ENCODE measurements at regions not wholly inside any gene's neighbourhood (a gene's known extent, or its start where the extent isn't known, plus 50 kb on each side); places are given as distances from the start of the nearest gene placed in this dataset.

GRCh38 chr3:98961161-98962155 is 60.0 kb upstream of the DCBLD2 start:
- H3K36me3 Mint-ChIP-seq (ENCODE audit: low read depth, unreplicated experiment) = no peaks in the 10 kb centered on the region
- Histone ChIP-seq H3K27me3 (ENCODE audit: insufficient read depth, low read length) (no peaks in the 10 kb centered on the region), H3K9ac (ENCODE audit: low read length) (peak overlapping the region; percentile 94), H3K79me2 (ENCODE audit: insufficient read depth, low read length) (peaks cover 23% of the 10 kb centered on the region), H3K36me3 (ENCODE audit: insufficient read depth, low read length) (no peaks in the 10 kb centered on the region), H3K4me2 (ENCODE audit: low read length) (peak overlapping the region; percentile 83), H3K4me1 (ENCODE audit: insufficient read depth, low read length) (peaks cover 43% of the 10 kb centered on the region), H3K9me3 (ENCODE audit: insufficient read depth, low read depth, low read length) (no peaks in the 10 kb centered on the region), H2AFZ (ENCODE audit: low read depth, low read length) (no peak overlapping the region), H4K20me1 (ENCODE audit: insufficient read depth, low read length) (no peaks in the 10 kb centered on the region), H3K4me3 (ENCODE audit: insufficient read depth, low read depth, low read length) (peak overlapping the region; percentile 48), H3K27ac (ENCODE audit: low read depth, low read length) (peak overlapping the region; percentile 100)
- H3K27ac Mint-ChIP-seq (ENCODE audit: unreplicated experiment) = no peak overlapping the region
- FAIRE-seq (peak; percentile 71), DNase-seq (ENCODE audit: low read depth) (peak; percentile 86)
- H3K4me3 Mint-ChIP-seq (ENCODE audit: unreplicated experiment) = no peak overlapping the region
- no peaks in the 10 kb centered on the region for H3K9me3 Mint-ChIP-seq (ENCODE audit: unreplicated experiment)
- H3K4me1 Mint-ChIP-seq (ENCODE audit: low read depth, unreplicated experiment) = peaks cover 44% of the 10 kb centered on the region
- no peak for TF ChIP-seq EZH2 (IDR thresholded peaks at IDR 0.05; ENCODE audit: insufficient read depth, low read length)
- no peak for TF ChIP-seq CTCF (IDR thresholded peaks at IDR 0.05; ENCODE audit: insufficient read depth, low read depth, low read length)
- no peaks in the 10 kb centered on the region for H3K27me3 Mint-ChIP-seq (ENCODE audit: low read depth, unreplicated experiment)

GRCh38 chr3:98957681-98958080 is 56.2 kb upstream of the DCBLD2 start:
- Mint-ChIP-seq H3K4me3 (ENCODE audit: unreplicated experiment) (no peak overlapping the region), H3K36me3 (ENCODE audit: low read depth, unreplicated experiment) (no peaks in the 10 kb centered on the region), H3K9me3 (ENCODE audit: unreplicated experiment) (peaks cover 7% of the 10 kb centered on the region), H3K4me1 (ENCODE audit: low read depth, unreplicated experiment) (peaks cover 25% of the 10 kb centered on the region), H3K27ac (ENCODE audit: unreplicated experiment) (no peak overlapping the region), H3K27me3 (ENCODE audit: low read depth, unreplicated experiment) (no peaks in the 10 kb centered on the region)
- no peaks in the 10 kb centered on the region for H3K27me3 ChIP-seq (ENCODE audit: insufficient read depth, low read length)
- H3K79me2 ChIP-seq (ENCODE audit: insufficient read depth, low read length) = peaks cover 3% of the 10 kb centered on the region
- H3K9me3 ChIP-seq (ENCODE audit: insufficient read depth, low read depth, low read length) = no peaks in the 10 kb centered on the region
- FAIRE-seq (no peak), DNase-seq (ENCODE audit: low read depth) (no peak)
- H3K4me1 ChIP-seq (ENCODE audit: insufficient read depth, low read length) = peaks cover 28% of the 10 kb centered on the region
- no peak overlapping the region for H3K9ac ChIP-seq (ENCODE audit: low read length)
- no peaks in the 10 kb centered on the region for H4K20me1 ChIP-seq (ENCODE audit: insufficient read depth, low read length)
- TF ChIP-seq EZH2 (IDR thresholded peaks at IDR 0.05; ENCODE audit: insufficient read depth, low read length) = no peak
- TF ChIP-seq CTCF (IDR thresholded peaks at IDR 0.05; ENCODE audit: insufficient read depth, low read depth, low read length) = no peak
- H3K27ac ChIP-seq (ENCODE audit: low read depth, low read length) = no peak overlapping the region
- no peak overlapping the region for H3K4me2 ChIP-seq (ENCODE audit: low read length)
- no peak overlapping the region for H3K4me3 ChIP-seq (ENCODE audit: insufficient read depth, low read depth, low read length)
- no peaks in the 10 kb centered on the region for H3K36me3 ChIP-seq (ENCODE audit: insufficient read depth, low read length)
- no peak overlapping the region for H2AFZ ChIP-seq (ENCODE audit: low read depth, low read length)

- FAIRE-seq = no peak
- H4K20me1 ChIP-seq (ENCODE audit: insufficient read depth, low read length) = no peaks in the 10 kb centered on the region
- H3K4me2 ChIP-seq (ENCODE audit: low read length) = no peak overlapping the region
- H3K9ac ChIP-seq (ENCODE audit: low read length) = no peak overlapping the region
- H3K4me1 ChIP-seq (ENCODE audit: insufficient read depth, low read length) = peaks cover 16% of the 10 kb centered on the region
- H3K4me1 Mint-ChIP-seq (ENCODE audit: low read depth, unreplicated experiment) = peaks cover 23% of the 10 kb centered on the region
- H3K27ac Mint-ChIP-seq (ENCODE audit: unreplicated experiment) = no peak overlapping the region
- no peaks in the 10 kb centered on the region for H3K36me3 ChIP-seq (ENCODE audit: insufficient read depth, low read length)
- no peaks in the 10 kb centered on the region for H3K36me3 Mint-ChIP-seq (ENCODE audit: low read depth, unreplicated experiment)
- no peak overlapping the region for H3K4me3 Mint-ChIP-seq (ENCODE audit: unreplicated experiment)
- no peaks in the 10 kb centered on the region for H3K9me3 ChIP-seq (ENCODE audit: insufficient read depth, low read depth, low read length)
- no peak for TF ChIP-seq CTCF (IDR thresholded peaks at IDR 0.05; ENCODE audit: insufficient read depth, low read depth, low read length)
- TF ChIP-seq EZH2 (IDR thresholded peaks at IDR 0.05; ENCODE audit: insufficient read depth, low read length) = no peak
- H3K27me3 ChIP-seq (ENCODE audit: insufficient read depth, low read length) = no peaks in the 10 kb centered on the region
- peaks cover 3% of the 10 kb centered on the region for H3K79me2 ChIP-seq (ENCODE audit: insufficient read depth, low read length)
- no peak overlapping the region for H2AFZ ChIP-seq (ENCODE audit: low read depth, low read length)
- peaks cover 7% of the 10 kb centered on the region for H3K9me3 Mint-ChIP-seq (ENCODE audit: unreplicated experiment)
- no peak overlapping the region for H3K27ac ChIP-seq (ENCODE audit: low read depth, low read length)
- no peaks in the 10 kb centered on the region for H3K27me3 Mint-ChIP-seq (ENCODE audit: low read depth, unreplicated experiment)
- H3K4me3 ChIP-seq (ENCODE audit: insufficient read depth, low read depth, low read length) = no peak overlapping the region
- DNase-seq (ENCODE audit: low read depth) = no peak
Observed at GRCh38 chr3:98956008-98956407, 54.5 kb upstream of the DCBLD2 start.
